GM12878 (cell line): ENCODE measurements at regions not wholly inside any gene's neighbourhood (a gene's known extent, or its start where the extent isn't known, plus 50 kb on each side); places are given as distances from the start of the nearest gene placed in this dataset.

Source experiments
- ATAC-seq: fragments of 200-7000 bp; cut with Tn5 transposase; 3 replicates; pipeline ENCODE4 v1.9.1; 2020; ENCODE audit warnings: mild to moderate bottlenecking, moderate library complexity
- BruUV-seq: library from RNA; stranded (reverse); fragments of 400-500 nt; replicated peaks from 2 replicates; lab custom pipeline; 2021; lab: Mats Ljungman, UMichigan
- CTCF ChIA-PET: fragments of 300-600 bp; sonication (Branson Sonifier 250); formaldehyde crosslinking; extraction: SDS; loops from one replicate; lab custom pipeline; 2021; ENCODE audit warnings: inconsistent platforms; lab: Yijun Ruan, JAX
- POLR2A ChIA-PET: fragments of 350-600 bp; formaldehyde crosslinking; extraction: SDS; loops from one replicate; lab custom pipeline; 2021; ENCODE audit warnings: inconsistent platforms; lab: Charles Lee
- RAD21 ChIA-PET: fragments of 300-600 bp; sonication (Branson Sonifier 250); formaldehyde crosslinking; loops from one replicate; lab custom pipeline; 2023; ENCODE audit warnings: antibody characterized with exemption; ENCODE audit not compliant: unreplicated experiment; lab: Charles Lee
- SMC1A ChIA-PET: fragments of 300-600 bp; sonication (Branson Sonifier 250); formaldehyde crosslinking; loops from one replicate; lab custom pipeline; 2023; ENCODE audit not compliant: unreplicated experiment, uncharacterized antibody; lab: Charles Lee
- DNase-seq: peaks from one replicate; pipeline ENCODE4 v3.0.0-alpha.2; 2011; ENCODE audit warnings: low read depth, low spot score
- FAIRE-seq: peaks from 3 replicates; lab custom pipeline; 2011; peaks lifted over from hg19 to GRCh38; lab: Jason Lieb, UNC
- H2AFZ ChIP-seq: 2 replicates; pipeline ENCODE4 v1.6.0; 2011; ENCODE audit warnings: low read depth, low read length, control low read depth; ENCODE audit not compliant: control insufficient read depth
- H3K27ac ChIP-seq: 2 replicates; pipeline ENCODE4 v1.5.1; 2011; ENCODE audit warnings: control low read depth; ENCODE audit not compliant: control insufficient read depth, insufficient read depth
- H3K27me3 ChIP-seq, 2 experiments: replicated peaks in 1 of 2; 2 replicates each; pipeline versions ENCODE4 v1.6.0 to v1.6.1; 2011; ENCODE audit warnings: low read length in 1 of 2; ENCODE audit not compliant: control insufficient read depth in 2 of 2, insufficient read depth in 2 of 2
- H3K36me3 ChIP-seq, 2 experiments: 2 replicates each; pipeline ENCODE4 v1.5.1; 2011; ENCODE audit warnings: low read length in 1 of 2; ENCODE audit not compliant: control insufficient read depth in 2 of 2, insufficient read depth in 2 of 2
- H3K4me1 ChIP-seq: 2 replicates; pipeline ENCODE4 v1.6.1; 2011; ENCODE audit warnings: mild to moderate bottlenecking, low read length, moderate library complexity, mixed read lengths; ENCODE audit not compliant: control insufficient read depth, insufficient read depth
- H3K4me2 ChIP-seq: 2 replicates; pipeline ENCODE4 v1.6.0; 2011; ENCODE audit warnings: control low read depth; ENCODE audit not compliant: control insufficient read depth, insufficient read depth
- H3K4me3 ChIP-seq: fragments of 200-600 bp; sonication (generic); 2 replicates; pipeline ENCODE4 v1.5.1; 2016
- H3K79me2 ChIP-seq: 2 replicates; pipeline ENCODE4 v1.6.0; 2011; ENCODE audit warnings: low read length; ENCODE audit not compliant: control insufficient read depth, insufficient read depth
- H3K9ac ChIP-seq: 2 replicates; pipeline ENCODE4 v1.8.0; 2011; ENCODE audit warnings: low read length, control low read depth, mixed read lengths; ENCODE audit not compliant: control insufficient read depth, insufficient read depth
- H3K9me3 ChIP-seq: replicated peaks from 3 replicates; pipeline ENCODE4 v1.5.1; 2011; ENCODE audit warnings: mild to moderate bottlenecking, low read length; ENCODE audit not compliant: control insufficient read depth, insufficient read depth
- H4K20me1 ChIP-seq: 2 replicates; pipeline ENCODE4 v1.6.0; 2011; ENCODE audit not compliant: control insufficient read depth, insufficient read depth
- CHD4 ChIP-seq: fragments of 200-600 bp; sonication (generic); IDR thresholded peaks from 2 replicates; pipeline ENCODE4 v1.6.1; 2016; ENCODE audit warnings: mild to moderate bottlenecking
- ESRRA ChIP-seq: IDR thresholded peaks from 2 replicates; pipeline ENCODE4 v1.6.1; 2012; ENCODE audit warnings: mild to moderate bottlenecking, low read length, improper control_type of control experiment
- EZH2 ChIP-seq: IDR thresholded peaks from 2 replicates; pipeline ENCODE4 v1.6.1; 2012; ENCODE audit warnings: low read depth, mild to moderate bottlenecking, control low read depth, inconsistent platforms, low read length, borderline replicate concordance; ENCODE audit not compliant: control insufficient read depth
- HCFC1 ChIP-seq: fragments of 150-350 bp; IDR thresholded peaks from 2 replicates; pipeline ENCODE4 v1.6.1; 2014; ENCODE audit warnings: low read length
- IRF5 ChIP-seq: fragments of 450-650 bp; IDR thresholded peaks from 2 replicates; pipeline ENCODE4 v1.6.1; 2017; ENCODE audit warnings: borderline replicate concordance
- KAT2A ChIP-seq: conservative IDR thresholded peaks from 2 replicates; pipeline ENCODE4 v1.6.1; 2011; ENCODE audit warnings: low read depth, low read length; ENCODE audit not compliant: control insufficient read depth
- KLF5 ChIP-seq: fragments of 450-650 bp; IDR thresholded peaks from 2 replicates; pipeline ENCODE4 v1.6.1; 2014; ENCODE audit warnings: mild to moderate bottlenecking; ENCODE audit not compliant: partially characterized antibody
- LARP7 ChIP-seq: fragments of 450-650 bp; IDR thresholded peaks from 2 replicates; pipeline ENCODE4 v1.6.1; 2017; ENCODE audit warnings: mild to moderate bottlenecking
- MEF2B ChIP-seq: fragments of 450-650 bp; IDR thresholded peaks from 2 replicates; pipeline ENCODE4 v1.6.1; 2018; ENCODE audit warnings: mild to moderate bottlenecking, moderate library complexity; ENCODE audit not compliant: partially characterized antibody, poor library complexity, severe bottlenecking
- NR2F1 ChIP-seq: fragments of 450-650 bp; conservative IDR thresholded peaks from 2 replicates; pipeline ENCODE4 v1.6.1; 2017; ENCODE audit warnings: mild to moderate bottlenecking
- POU2F2 ChIP-seq: IDR thresholded peaks from 3 replicates; pipeline ENCODE4 v1.6.1; 2011; ENCODE audit warnings: low read depth, mild to moderate bottlenecking, low read length, borderline replicate concordance
- RB1 ChIP-seq: fragments of 450-650 bp; formaldehyde crosslinking; IDR thresholded peaks from 2 replicates; pipeline ENCODE4 v1.6.1; 2017; ENCODE audit warnings: mild to moderate bottlenecking, borderline replicate concordance
- SMC3 ChIP-seq: IDR thresholded peaks from 2 replicates; pipeline ENCODE4 v1.6.1; 2011; ENCODE audit warnings: low read length, improper control_type of control experiment, borderline replicate concordance
- SPI1 ChIP-seq: IDR thresholded peaks from 2 replicates; pipeline ENCODE4 v1.6.1; 2011; ENCODE audit warnings: low read depth, mild to moderate bottlenecking, low read length, moderate library complexity, borderline replicate concordance; ENCODE audit not compliant: insufficient read depth
- SRF ChIP-seq, 2 experiments: IDR thresholded peaks; 2 replicates each; pipeline ENCODE4 v1.6.1; 2011; ENCODE audit warnings: low read depth in 2 of 2, low read length in 2 of 2, mild to moderate bottlenecking in 1 of 2, moderate library complexity in 1 of 2
- STAT1 ChIP-seq: fragments of 450-650 bp; conservative IDR thresholded peaks from 2 replicates; pipeline ENCODE4 v1.6.1; 2014; ENCODE audit warnings: antibody characterized with exemption, mild to moderate bottlenecking
- TAF1 ChIP-seq: IDR thresholded peaks from 2 replicates; pipeline ENCODE4 v1.6.1; 2011; ENCODE audit warnings: mild to moderate bottlenecking, low read depth, low read length, borderline replicate concordance
- ZBTB4 ChIP-seq: fragments of 450-650 bp; formaldehyde crosslinking; IDR thresholded peaks from 2 replicates; pipeline ENCODE4 v1.4.0; 2022; ENCODE audit warnings: mild to moderate bottlenecking, moderate library complexity
- ZNF622 ChIP-seq: fragments of 450-650 bp; IDR thresholded peaks from 2 replicates; pipeline ENCODE4 v1.6.1; 2017; ENCODE audit warnings: mild to moderate bottlenecking, inconsistent platforms
- ZSCAN29 ChIP-seq: fragments of 450-650 bp; IDR thresholded peaks from 2 replicates; pipeline ENCODE4 v1.6.1; 2017; ENCODE audit warnings: mild to moderate bottlenecking, moderate library complexity
- WGBS: methylation state at CpG from one replicate; pipeline ENCODE4 v1.1.6; 2016; ENCODE audit warnings: low lambda C conversion rate; ENCODE audit not compliant: insufficient replicate concordance, insufficient coverage; ENCODE audit errors: missing lambda C conversion rate; 5-methylcytosine and 5-hydroxymethylcytosine counted together
- in situ Hi-C: fragments of 300-500 bp; cut with MboI; formaldehyde crosslinking; loops from 9 replicates; pipeline ENCODE4 v1.14.3; 2018; ENCODE audit warnings: mixed read lengths
- intact Hi-C: fragments of 100-400 bp; cut with micrococcal nuclease; formaldehyde crosslinking; loops from one replicate; pipeline ENCODE4 v1.14.2; 2022; ENCODE audit not compliant: unreplicated experiment

- WGBS: 25% methylated on average over 2 of the region's 2 CpGs
- SMC1A ChIA-PET: no interaction called here
- CTCF ChIA-PET: no interaction called here
- Histone ChIP-seq H3K9me3 (no peaks in the 10 kb centered on the region), H2AFZ (no peak overlapping the region), H3K4me1 (no peaks in the 10 kb centered on the region), H3K79me2 (no peaks in the 10 kb centered on the region), H3K27ac (no peak overlapping the region), H3K4me3 (no peak overlapping the region), H4K20me1 (no peaks in the 10 kb centered on the region), H3K9ac (no peak overlapping the region), H3K4me2 (no peak overlapping the region), H3K36me3 (no peaks in the 10 kb centered on the region), H3K27me3 (no peaks in the 10 kb centered on the region)
- DNase-seq (no peak), FAIRE-seq (no peak), ATAC-seq (no peak)
- RAD21 ChIA-PET: no interaction called here
- TF ChIP-seq MEF2B: no peak
- no peak for TF ChIP-seq ZBTB4 (CRISPR knock-in tag)
- TF ChIP-seq SRF (IDR thresholded peaks at IDR 0.05; ENCODE audit: low read depth in 2 of 2, low read length in 2 of 2): no peak
- TF ChIP-seq IRF5: no peak
- no peak for TF ChIP-seq STAT1
- TF ChIP-seq ZSCAN29: no peak
- TF ChIP-seq TAF1: no peak
- TF ChIP-seq KAT2A: no peak
- no peak for TF ChIP-seq CHD4
- TF ChIP-seq ZNF622: no peak
- no peak for TF ChIP-seq LARP7
- TF ChIP-seq KLF5: no peak
- no peak for TF ChIP-seq POU2F2
- TF ChIP-seq ESRRA: no peak
- TF ChIP-seq HCFC1: no peak
- no peak for TF ChIP-seq EZH2
- TF ChIP-seq SPI1: no peak
- TF ChIP-seq NR2F1: no peak
- TF ChIP-seq SMC3: no peak
- no peak for TF ChIP-seq RB1
- no TSS peak for BruUV-seq
- in situ Hi-C loops (no loop called here), intact Hi-C loops (no loop called here)
- POLR2A ChIA-PET: no interaction called here
Observed at GRCh38 chr4:66577922-66578321, 907.6 kb upstream of the EPHA5 start.
